Fibroblast of skin of left biceps (primary cell): ENCODE measurements at regions not wholly inside any gene's neighbourhood (a gene's known extent, or its start where the extent isn't known, plus 50 kb on each side); places are given as distances from the start of the nearest gene placed in this dataset.

Experiments used
- DNase-seq, 2 experiments: peaks; one replicate each; pipeline ENCODE4 v3.0.0-alpha.2; 2013; ENCODE audit warnings: low read depth in 2 of 2

- no peak for DNase-seq
Observed at GRCh38 chr13:107331359-107331758, 763.4 kb upstream of the ARGLU1 start.

GRCh38 chr13:107330484-107330883 lies 762.5 kb upstream of the ARGLU1 start:
- DNase-seq = no peak

- DNase-seq = no peak
Observed at GRCh38 chr13:107329991-107330390, 762.1 kb upstream of the ARGLU1 start.

GRCh38 chr13:107324416-107325204 lies 756.7 kb upstream of the ARGLU1 start:
- no peak for DNase-seq

- DNase-seq = no peak
Observed at GRCh38 chr13:107322228-107322627, 754.3 kb upstream of the ARGLU1 start.

GRCh38 chr13:107305178-107305577 lies 737.2 kb upstream of the ARGLU1 start:
- no peak for DNase-seq

GRCh38 chr13:107301724-107302374 lies 733.9 kb upstream of the ARGLU1 start:
- DNase-seq = no peak

- DNase-seq = no peak
Observed at GRCh38 chr13:107299717-107300116, 731.8 kb upstream of the ARGLU1 start.

GRCh38 chr13:107296804-107297203 lies 728.9 kb upstream of the ARGLU1 start:
- DNase-seq = no peak

GRCh38 chr13:107295416-107296140 lies 727.6 kb upstream of the ARGLU1 start:
- no peak for DNase-seq

GRCh38 chr13:107293924-107294323 lies 726.0 kb upstream of the ARGLU1 start:
- no peak for DNase-seq

GRCh38 chr13:107291875-107292274 lies 723.9 kb upstream of the ARGLU1 start:
- DNase-seq = no peak

- no peak for DNase-seq
Observed at GRCh38 chr13:107289540-107289939, 721.6 kb upstream of the ARGLU1 start.

- DNase-seq = no peak
Observed at GRCh38 chr13:107284173-107284572, 716.2 kb upstream of the ARGLU1 start.

GRCh38 chr13:107277911-107278310 lies 710.0 kb upstream of the ARGLU1 start:
- no peak for DNase-seq

- no peak for DNase-seq
Observed at GRCh38 chr13:107276936-107277335, 709.0 kb upstream of the ARGLU1 start.

- no peak for DNase-seq
Observed at GRCh38 chr13:107275945-107276614, 708.1 kb upstream of the ARGLU1 start.

- no peak for DNase-seq
Observed at GRCh38 chr13:107275312-107275711, 707.4 kb upstream of the ARGLU1 start.

GRCh38 chr13:107271227-107271626 lies 703.3 kb upstream of the ARGLU1 start:
- DNase-seq = no peak

GRCh38 chr13:107266657-107267056 lies 698.7 kb upstream of the ARGLU1 start:
- no peak for DNase-seq

- no peak for DNase-seq
Observed at GRCh38 chr13:107258599-107259187, 690.8 kb upstream of the ARGLU1 start.

- DNase-seq = no peak
Observed at GRCh38 chr13:107254392-107254791, 686.5 kb upstream of the ARGLU1 start.
